ENCODE measurements at regions not wholly inside any gene's neighbourhood (a gene's known extent, or its start where the extent isn't known, plus 50 kb on each side); places are given as distances from the start of the nearest gene placed in this dataset.

DNA sequence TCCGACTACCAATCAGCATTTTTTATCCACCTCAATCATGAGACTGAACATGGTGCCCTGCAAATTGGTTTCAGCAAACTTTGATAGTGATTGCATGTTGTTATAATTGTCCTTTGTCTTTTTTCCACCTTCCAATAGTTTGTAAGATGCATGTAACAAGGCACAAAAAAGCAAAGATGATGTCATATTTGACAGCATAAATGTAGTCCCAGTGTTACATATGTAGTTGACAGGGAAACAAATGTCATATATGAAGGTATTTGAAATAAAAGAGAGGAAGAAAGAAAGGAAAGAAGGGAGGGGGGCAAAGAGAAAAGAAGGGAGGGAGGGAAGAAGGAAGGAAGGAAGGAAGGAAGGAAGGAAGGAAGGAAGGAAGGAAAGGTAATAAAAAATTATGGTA lies 441.7 kb upstream of the CPEB2 start:
- DNase-seq (ENCODE audit: low spot score) = no peak

GRCh38 chr4:14562901-14563300 lies 439.4 kb upstream of the CPEB2 start:
- DNase-seq (ENCODE audit: low spot score) = no peak

- DNase-seq (ENCODE audit: low spot score) = no peak
Measured at GRCh38 chr4:14564281-14564680, 438.0 kb upstream of the CPEB2 start.

DNA sequence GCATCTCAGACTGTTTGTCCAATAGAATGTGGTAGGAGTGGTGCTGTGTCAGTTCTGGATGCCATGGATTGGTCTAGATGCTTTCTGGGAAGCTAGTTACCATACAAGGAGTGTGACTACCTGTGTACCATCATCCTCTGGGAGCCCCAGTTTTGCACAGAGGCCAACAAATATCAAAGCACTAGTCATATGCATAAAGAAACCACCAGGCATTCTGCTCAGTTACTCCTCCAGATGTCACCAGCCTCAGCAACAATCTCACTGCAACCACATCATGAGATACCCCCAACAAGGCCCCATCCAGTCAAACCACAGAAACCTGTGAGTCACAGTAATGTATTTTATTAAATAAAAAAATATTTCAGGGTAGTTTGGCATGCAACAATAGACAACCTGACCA lies 435.8 kb upstream of the CPEB2 start:
- DNase-seq (ENCODE audit: low spot score) = no peak

DNA sequence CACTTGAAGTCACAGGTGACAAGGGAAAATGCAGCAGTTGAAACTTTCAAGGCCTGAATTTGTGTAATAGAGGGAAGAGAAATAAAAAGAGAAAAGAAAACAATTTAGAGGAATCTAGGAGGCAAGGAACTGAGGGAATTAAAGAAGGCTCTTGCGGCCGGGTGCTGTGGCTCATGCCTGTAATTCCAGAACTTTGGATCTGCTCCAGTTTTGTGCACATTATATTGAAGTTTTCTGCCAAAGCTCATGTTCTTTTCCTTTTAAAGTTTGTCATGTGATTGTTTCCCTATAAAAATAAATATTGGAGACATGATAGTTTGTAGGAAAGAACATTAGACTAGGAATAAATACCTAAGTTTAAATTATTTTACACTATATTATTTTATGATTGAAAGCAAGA lies 433.9 kb upstream of the CPEB2 start:
- no peak for DNase-seq (ENCODE audit: low spot score)

GRCh38 chr4:14575289-14575688 lies 427.0 kb upstream of the CPEB2 start:
- DNase-seq (ENCODE audit: low spot score) = no peak

- no peak for DNase-seq (ENCODE audit: low spot score)
Measured at GRCh38 chr4:14575919-14576318, 426.4 kb upstream of the CPEB2 start.

DNA sequence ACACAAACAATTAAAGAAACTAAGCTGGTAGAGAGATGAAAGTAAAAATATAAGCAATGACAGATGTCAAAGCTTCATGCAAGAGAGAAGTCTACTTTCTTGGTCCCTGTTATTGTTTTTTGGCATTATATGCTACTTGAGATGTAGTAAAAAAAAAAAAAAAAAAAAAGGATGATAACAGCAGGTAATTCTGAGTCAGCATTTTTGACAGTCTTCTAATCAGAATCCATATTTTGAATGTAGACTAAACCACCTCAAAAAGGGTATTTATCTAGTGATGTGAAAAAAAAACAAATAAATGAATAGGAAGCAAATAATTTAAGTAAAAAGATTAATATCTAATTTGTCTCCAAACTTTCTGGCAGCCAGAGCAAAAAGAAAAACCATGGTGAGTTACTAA lies 422.2 kb upstream of the CPEB2 start:
- no peak for DNase-seq (ENCODE audit: low spot score)

DNA sequence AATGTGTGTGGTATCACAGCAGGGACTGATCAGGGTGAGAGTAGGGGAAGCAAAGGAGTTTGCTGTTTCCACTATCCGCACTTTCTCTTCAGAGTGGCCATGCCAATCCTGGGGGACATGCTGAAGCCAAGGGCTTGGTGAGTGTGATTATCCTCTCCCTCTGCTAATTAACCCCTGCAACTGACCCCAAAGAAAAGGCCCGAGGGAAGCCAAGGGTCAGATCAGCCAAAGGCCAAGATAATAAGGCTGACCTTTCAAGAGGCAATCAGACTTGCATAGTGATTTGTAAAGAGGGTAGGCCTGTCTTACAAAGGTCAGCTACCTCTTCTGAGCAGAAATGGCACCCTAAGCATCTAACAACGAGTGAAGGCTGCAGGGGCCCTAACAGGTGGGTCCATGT lies 420.5 kb upstream of the CPEB2 start:
- no peak for DNase-seq (ENCODE audit: low spot score)

- no peak for DNase-seq (ENCODE audit: low spot score)
Measured at GRCh38 chr4:14582677-14583076, 419.6 kb upstream of the CPEB2 start.

GRCh38 chr4:14583331-14583730 lies 418.9 kb upstream of the CPEB2 start:
- no peak for DNase-seq (ENCODE audit: low spot score)

- DNase-seq (ENCODE audit: low spot score) = no peak
Measured at GRCh38 chr4:14583752-14584151, 418.5 kb upstream of the CPEB2 start.

DNA sequence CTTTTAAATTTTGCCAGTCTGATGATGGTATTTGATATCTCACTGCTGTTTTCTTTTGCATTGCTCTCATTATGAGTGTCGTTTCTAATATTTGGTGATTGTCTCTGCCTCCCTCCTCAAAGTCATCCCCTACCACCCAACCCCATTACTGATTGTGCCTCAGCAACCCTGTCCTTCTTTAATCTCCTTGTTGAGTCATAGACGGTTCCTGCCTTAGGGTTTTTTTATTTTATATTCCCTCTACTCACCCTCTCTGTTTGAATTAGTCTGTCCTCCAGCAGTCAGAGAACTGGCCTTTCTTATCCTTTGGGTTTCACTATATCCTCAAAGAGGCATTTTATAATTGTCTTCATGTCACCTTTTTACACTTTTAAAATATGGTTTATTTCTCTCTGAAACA lies 409.3 kb upstream of the CPEB2 start:
- DNase-seq (ENCODE audit: low spot score) = no peak

DNA sequence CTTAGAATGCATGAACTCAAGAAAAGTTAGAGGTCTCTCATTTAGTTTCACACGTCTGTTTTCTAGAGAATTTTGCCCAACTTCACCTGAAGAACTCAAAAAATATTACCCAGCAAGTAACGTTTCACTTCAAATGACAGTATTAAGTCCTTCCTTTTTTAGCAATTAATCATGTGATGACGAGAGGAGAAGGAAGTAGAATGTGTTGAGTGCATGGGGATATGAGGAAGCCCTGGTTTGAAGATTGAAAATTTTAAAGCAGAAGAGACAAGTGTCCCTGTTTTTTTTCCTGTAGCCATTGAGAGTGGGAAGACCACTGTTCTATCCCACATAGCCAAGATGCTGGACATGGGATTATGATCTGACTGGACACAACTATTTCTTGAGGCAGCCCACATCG lies 406.3 kb upstream of the CPEB2 start:
- DNase-seq (ENCODE audit: low spot score) = no peak

DNA sequence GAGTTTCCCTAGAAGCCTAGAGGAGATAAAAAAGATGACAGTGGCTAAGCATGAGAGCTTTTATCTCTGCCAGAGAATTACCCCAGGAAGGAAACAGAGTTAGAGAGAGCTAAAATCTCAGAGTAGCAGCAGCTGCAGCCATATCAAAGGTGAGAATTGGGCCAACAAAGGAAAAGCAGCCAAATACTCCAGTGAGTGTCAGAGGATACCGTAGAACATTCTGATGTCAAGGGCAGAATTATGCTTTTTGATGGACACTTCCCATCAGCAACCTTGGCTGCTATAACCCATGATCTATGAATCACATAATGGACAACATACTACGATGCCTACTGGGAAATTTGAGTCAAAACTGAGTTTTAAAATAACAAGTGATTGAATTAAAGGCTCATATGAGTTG lies 405.8 kb upstream of the CPEB2 start:
- no peak for DNase-seq (ENCODE audit: low spot score)

DNA sequence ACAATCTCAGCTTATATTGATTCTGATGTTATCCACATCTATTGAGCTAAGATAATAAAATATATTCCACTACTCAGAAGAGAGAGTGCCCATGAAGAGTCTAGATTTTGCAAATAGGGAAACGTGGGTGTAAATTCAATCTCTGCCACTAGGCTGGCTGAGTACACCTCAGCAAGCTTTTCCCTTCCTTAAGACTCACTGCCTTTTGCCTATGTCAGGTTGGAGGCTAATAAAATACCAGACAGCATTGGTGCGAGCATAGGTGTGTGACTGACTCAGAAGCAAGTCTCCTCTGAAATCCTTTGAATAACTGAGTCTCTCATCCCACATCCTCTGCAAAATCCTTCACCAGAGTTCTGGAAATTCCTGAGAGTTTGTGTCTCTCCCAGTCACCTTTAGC lies 405.4 kb upstream of the CPEB2 start:
- DNase-seq (ENCODE audit: low spot score) = peak; percentile 22

- DNase-seq (ENCODE audit: low spot score) = no peak
Measured at GRCh38 chr4:14602206-14602605, 400.1 kb upstream of the CPEB2 start.

DNA sequence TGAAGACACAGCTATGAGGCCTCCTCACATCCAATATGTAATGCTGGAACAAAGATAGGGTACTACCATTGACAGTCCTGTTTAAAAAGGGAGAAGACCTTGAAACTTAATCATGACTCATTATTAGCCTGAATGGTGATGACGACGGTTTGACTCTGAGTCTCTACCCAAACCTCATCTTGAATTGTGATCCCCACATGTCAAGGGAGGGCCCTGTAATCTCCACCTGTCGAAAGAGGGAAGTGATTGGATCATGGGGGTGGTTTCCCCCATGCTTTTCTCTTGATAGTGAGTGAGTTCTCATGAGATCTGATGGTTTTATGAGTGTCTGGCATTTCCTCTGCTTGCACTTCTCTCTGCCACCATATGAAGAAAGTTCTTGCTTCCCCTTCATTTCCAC lies 395.3 kb upstream of the CPEB2 start:
- DNase-seq (ENCODE audit: low spot score) = no peak

- no peak for DNase-seq (ENCODE audit: low spot score)
Measured at GRCh38 chr4:14607578-14607977, 394.7 kb upstream of the CPEB2 start.

- DNase-seq (ENCODE audit: low spot score) = no peak
Measured at GRCh38 chr4:14608630-14609029, 393.7 kb upstream of the CPEB2 start.

- DNase-seq (ENCODE audit: low spot score) = no peak
Measured at GRCh38 chr4:14614840-14615239, 387.4 kb upstream of the CPEB2 start.

GRCh38 chr4:14615671-14616070 lies 386.6 kb upstream of the CPEB2 start:
- DNase-seq (ENCODE audit: low spot score) = no peak

DNA sequence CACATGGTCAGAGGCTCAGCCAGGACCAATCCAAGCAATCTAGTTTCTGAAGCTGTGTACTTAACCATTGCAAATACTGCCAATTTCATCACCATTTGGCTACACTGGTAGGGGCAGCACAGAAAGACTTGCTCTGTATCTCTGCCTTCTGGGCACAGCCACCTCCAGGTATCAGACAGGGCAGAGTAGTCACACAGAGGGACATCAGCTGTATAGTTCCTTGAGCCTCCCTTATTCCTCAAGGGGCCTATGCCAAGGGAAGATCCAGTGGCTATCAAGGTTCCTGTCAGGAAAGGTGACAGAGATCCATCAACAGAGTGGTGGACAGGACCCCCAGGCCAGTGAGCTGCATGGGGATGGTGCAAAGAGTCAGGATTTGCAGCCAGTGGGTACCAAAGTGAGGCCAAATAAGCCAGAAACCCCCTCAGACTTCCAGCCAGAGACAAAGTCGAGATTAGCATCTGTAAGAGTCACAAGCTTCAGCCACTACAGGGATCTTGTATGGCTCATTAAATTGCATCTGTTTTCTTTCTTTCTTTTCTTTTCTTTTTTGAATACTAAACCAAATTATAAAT lies 381.6 kb upstream of the CPEB2 start:
- peak; percentile 23 for DNase-seq (ENCODE audit: low spot score)

GRCh38 chr4:14621731-14622463 lies 380.4 kb upstream of the CPEB2 start:
- no peak for DNase-seq (ENCODE audit: low spot score)

Measured in iPS-NIHi11 (cell line).